Trophoblast cell (in vitro differentiated cells and primary cell): ENCODE measurements at regions not wholly inside any gene's neighbourhood (a gene's known extent, or its start where the extent isn't known, plus 50 kb on each side); places are given as distances from the start of the nearest gene placed in this dataset.

ENCODE experiments used
- DNase-seq, 2 donors: peaks; one replicate each; pipeline ENCODE4 v3.0.0-alpha.2; 2016
- H2AFZ ChIP-seq: 2 replicates; pipeline ENCODE4 v1.6.1; 2013; ENCODE audit warnings: low read length, moderate library complexity, mild to moderate bottlenecking; ENCODE audit not compliant: insufficient read depth, poor library complexity
- H2AK5ac ChIP-seq: 2 replicates; pipeline ENCODE4 v1.6.1; 2013; ENCODE audit warnings: mild to moderate bottlenecking, low read length
- H2BK120ac ChIP-seq: 2 replicates; pipeline ENCODE4 v1.6.1; 2013; ENCODE audit warnings: low read length, mild to moderate bottlenecking, moderate library complexity; ENCODE audit not compliant: insufficient read depth, poor library complexity
- H2BK12ac ChIP-seq: 2 replicates; pipeline ENCODE4 v1.6.1; 2013; ENCODE audit warnings: mild to moderate bottlenecking, low read length, moderate library complexity
- H2BK5ac ChIP-seq: 2 replicates; pipeline ENCODE4 v1.6.1; 2013; ENCODE audit warnings: low read length, low read depth, moderate library complexity, mild to moderate bottlenecking; ENCODE audit not compliant: poor library complexity
- H3K14ac ChIP-seq: 2 replicates; pipeline ENCODE4 v1.6.1; 2013; ENCODE audit warnings: mild to moderate bottlenecking, low read length
- H3K18ac ChIP-seq: 2 replicates; pipeline ENCODE4 v1.6.1; 2013; ENCODE audit warnings: mild to moderate bottlenecking, low read length
- H3K23ac ChIP-seq: 2 replicates; pipeline ENCODE4 v1.6.1; 2013; ENCODE audit warnings: low read length
- H3K27ac ChIP-seq: 2 replicates; pipeline ENCODE4 v1.5.1; 2013; ENCODE audit warnings: low read depth, mild to moderate bottlenecking, inconsistent platforms, low read length, moderate library complexity
- H3K27me3 ChIP-seq: 2 replicates; pipeline ENCODE4 v1.6.1; 2013; ENCODE audit warnings: inconsistent platforms, mild to moderate bottlenecking, low read length, moderate library complexity; ENCODE audit not compliant: insufficient read depth
- H3K36me3 ChIP-seq, 2 experiments: 1 replicate in 1 of 2; 2 replicates in 1 of 2; pipeline ENCODE4 v1.6.1; 2013; ENCODE audit warnings: low read length in 2 of 2, mild to moderate bottlenecking in 2 of 2, moderate library complexity in 1 of 2; ENCODE audit not compliant: insufficient read depth in 2 of 2, control insufficient read depth in 1 of 2
- H3K4ac ChIP-seq: 2 replicates; pipeline ENCODE4 v1.6.1; 2013; ENCODE audit warnings: low read depth, mild to moderate bottlenecking, low read length, moderate library complexity
- H3K4me1 ChIP-seq, 2 experiments: 1 replicate in 1 of 2; 2 replicates in 1 of 2; pipeline ENCODE4 v1.6.1; 2013; ENCODE audit warnings: low read length in 2 of 2, mild to moderate bottlenecking in 2 of 2, moderate library complexity in 1 of 2; ENCODE audit not compliant: insufficient read depth in 2 of 2, control insufficient read depth in 1 of 2
- H3K4me2 ChIP-seq: 2 replicates; pipeline ENCODE4 v1.6.1; 2013; ENCODE audit warnings: inconsistent platforms, mild to moderate bottlenecking, low read length, moderate library complexity
- H3K4me3 ChIP-seq: 2 replicates; pipeline ENCODE4 v1.5.1; 2013; ENCODE audit warnings: mild to moderate bottlenecking, low read depth, low read length, inconsistent platforms
- H3K79me1 ChIP-seq: one replicate; pipeline ENCODE4 v1.6.1; 2013; ENCODE audit warnings: low read length
- H3K79me2 ChIP-seq: 2 replicates; pipeline ENCODE4 v1.6.1; 2013; ENCODE audit warnings: low read length, mild to moderate bottlenecking; ENCODE audit not compliant: control insufficient read depth, insufficient read depth, poor library complexity
- H3K9ac ChIP-seq: 2 replicates; pipeline ENCODE4 v1.6.1; 2013; ENCODE audit warnings: mild to moderate bottlenecking, low read length
- H3K9me3 ChIP-seq: 2 replicates; pipeline ENCODE4 v1.6.1; 2013; ENCODE audit warnings: low read depth, mild to moderate bottlenecking, control low read depth, inconsistent platforms, low read length; ENCODE audit not compliant: insufficient read depth
- H4K12ac ChIP-seq: 2 replicates; pipeline ENCODE4 v1.6.1; 2013; ENCODE audit warnings: low read depth, mild to moderate bottlenecking, low read length, moderate library complexity
- H4K8ac ChIP-seq: 2 replicates; pipeline ENCODE4 v1.6.1; 2013; ENCODE audit warnings: low read depth, mild to moderate bottlenecking, low read length, moderate library complexity
- H4K91ac ChIP-seq: one replicate; pipeline ENCODE4 v1.6.1; 2013; ENCODE audit warnings: low read depth, mild to moderate bottlenecking, low read length, moderate library complexity
- WGBS: extraction: QIAGEN DNeasy Blood & Tissue Kit; methylation state at CpG from one replicate; pipeline ENCODE4 v1.1.7; 2013; ENCODE audit warnings: missing lambda C conversion rate; ENCODE audit not compliant: insufficient read length, insufficient coverage; ENCODE audit errors: extremely low coverage; 5-methylcytosine and 5-hydroxymethylcytosine counted together

- no peak overlapping the region for H3K14ac ChIP-seq
These were observed 189.5 kb downstream of the ERCC6L2 start for GRCh38 chr9:96064826-96065481.

GRCh38 chr9:96062854-96063253, 187.4 kb downstream of the ERCC6L2 start:
- H3K18ac ChIP-seq: peak overlapping the region; percentile 33
- peak overlapping the region; percentile 72 for H2BK12ac ChIP-seq
- peak overlapping the region; percentile 41 for H2BK120ac ChIP-seq
- no peak overlapping the region for H3K27ac ChIP-seq
- H2AK5ac ChIP-seq: peak overlapping the region; percentile 17
- H3K14ac ChIP-seq: no peak overlapping the region
- peaks cover 5% of the 10 kb centered on the region for H3K79me1 ChIP-seq
- no peak overlapping the region for H2AFZ ChIP-seq
- no peak overlapping the region for H3K9ac ChIP-seq
- peaks cover 15 to 20% of the 10 kb centered on the region in 2 experiments for H3K4me1 ChIP-seq
- H4K91ac ChIP-seq: peak overlapping the region; percentile 40
- no peaks in the 10 kb centered on the region for H3K27me3 ChIP-seq
- no peak overlapping the region for H4K12ac ChIP-seq
- no peaks in the 10 kb centered on the region for H3K36me3 ChIP-seq
- DNase-seq: peak; percentile 15 to 40
- H3K4me3 ChIP-seq: no peak overlapping the region
- H3K4me2 ChIP-seq: no peak overlapping the region
- H4K8ac ChIP-seq: no peak overlapping the region
- no peaks in the 10 kb centered on the region for H3K9me3 ChIP-seq
- H3K79me2 ChIP-seq: no peaks in the 10 kb centered on the region
- no CpG with 5 or more reads among the region's 3 CpGs for WGBS
- H3K4ac ChIP-seq: no peak overlapping the region
- no peak overlapping the region for H3K23ac ChIP-seq
- no peak overlapping the region for H2BK5ac ChIP-seq

More at GRCh38 chr9:96064826-96065481, 189.5 kb downstream of the ERCC6L2 start:
- no peaks in the 10 kb centered on the region for H3K36me3 ChIP-seq
- H3K23ac ChIP-seq: no peak overlapping the region
- H3K27me3 ChIP-seq: no peaks in the 10 kb centered on the region
- H3K27ac ChIP-seq: peak overlapping the region; percentile 3
- no peak overlapping the region for H2BK5ac ChIP-seq
- DNase-seq: no peak
- no peak overlapping the region for H2AFZ ChIP-seq
- H3K79me2 ChIP-seq: no peaks in the 10 kb centered on the region
- no peak overlapping the region for H3K9ac ChIP-seq
- no peak overlapping the region for H4K12ac ChIP-seq
- H4K8ac ChIP-seq: no peak overlapping the region
- H3K4me1 ChIP-seq: peaks cover 15 to 20% of the 10 kb centered on the region in 2 experiments
- H2AK5ac ChIP-seq: no peak overlapping the region
- H3K4me2 ChIP-seq: no peak overlapping the region
- no peak overlapping the region for H2BK120ac ChIP-seq
- H3K9me3 ChIP-seq: no peaks in the 10 kb centered on the region
- peak overlapping the region; percentile 49 for H4K91ac ChIP-seq
- no CpG with 5 or more reads among the region's 7 CpGs for WGBS
- H3K4ac ChIP-seq: no peak overlapping the region
- H3K18ac ChIP-seq: no peak overlapping the region
- peaks cover 5% of the 10 kb centered on the region for H3K79me1 ChIP-seq
- no peak overlapping the region for H2BK12ac ChIP-seq
- no peak overlapping the region for H3K4me3 ChIP-seq

- WGBS: no CpG with 5 or more reads among the region's 4 CpGs
- Histone ChIP-seq H3K79me2 (no peaks in the 10 kb centered on the region), H2BK12ac (no peak overlapping the region), H2AFZ (no peak overlapping the region), H3K14ac (no peak overlapping the region), H3K4me1 (peaks cover 15 to 20% of the 10 kb centered on the region in 2 experiments), H2BK120ac (no peak overlapping the region), H3K18ac (no peak overlapping the region), H2AK5ac (no peak overlapping the region), H3K27me3 (no peaks in the 10 kb centered on the region), H4K8ac (no peak overlapping the region), H3K4me2 (no peak overlapping the region), H4K91ac (no peak overlapping the region), H3K9me3 (no peaks in the 10 kb centered on the region), H3K23ac (no peak overlapping the region), H2BK5ac (no peak overlapping the region), H3K9ac (no peak overlapping the region), H3K79me1 (peaks cover 5% of the 10 kb centered on the region), H4K12ac (no peak overlapping the region), H3K4me3 (no peak overlapping the region), H3K4ac (no peak overlapping the region), H3K27ac (no peak overlapping the region), H3K36me3 (no peaks in the 10 kb centered on the region)
- peak in 1 of 2 donors; percentile 3 for DNase-seq
These were observed 186.5 kb downstream of the ERCC6L2 start for GRCh38 chr9:96062031-96062430.

GRCh38 chr9:96061293-96061987, 185.9 kb downstream of the ERCC6L2 start:
- WGBS: no CpG with 5 or more reads among the region's 10 CpGs
- Histone ChIP-seq H2BK5ac (no peak overlapping the region), H4K8ac (no peak overlapping the region), H3K4me1 (peaks cover 15 to 20% of the 10 kb centered on the region in 2 experiments), H3K27me3 (no peaks in the 10 kb centered on the region), H3K9ac (no peak overlapping the region), H3K36me3 (no peaks in the 10 kb centered on the region), H3K79me2 (no peaks in the 10 kb centered on the region), H2BK12ac (peak overlapping the region; percentile 28), H4K12ac (no peak overlapping the region), H3K4me3 (no peak overlapping the region), H3K4me2 (no peak overlapping the region), H2AFZ (no peak overlapping the region), H3K23ac (no peak overlapping the region), H3K27ac (no peak overlapping the region), H2BK120ac (no peak overlapping the region), H3K79me1 (peaks cover 5% of the 10 kb centered on the region), H3K4ac (no peak overlapping the region), H4K91ac (no peak overlapping the region), H3K9me3 (no peaks in the 10 kb centered on the region), H3K14ac (no peak overlapping the region), H2AK5ac (peak overlapping the region; percentile 11), H3K18ac (no peak overlapping the region)
- DNase-seq: peak in 1 of 2 donors; percentile 19
